K562 (cell line): ENCODE measurements at regions not wholly inside any gene's neighbourhood (a gene's known extent, or its start where the extent isn't known, plus 50 kb on each side); places are given as distances from the start of the nearest gene placed in this dataset.

ENCODE experiments used
- ATAC-seq: fragments of 200-7000 bp; cut with Tn5 transposase; 3 replicates; pipeline ENCODE4 v1.9.1; 2020; ENCODE audit warnings: moderate library complexity
- BruUV-seq: library from RNA; stranded (reverse); fragments of 400-500 nt; replicated peaks from 2 replicates; lab custom pipeline; 2021; lab: Mats Ljungman, UMichigan
- CTCF ChIA-PET: fragments of 300-600 bp; formaldehyde crosslinking; extraction: SDS; loops from one replicate; lab custom pipeline; 2021; ENCODE audit warnings: low intra/inter-chr PET ratio; lab: Yijun Ruan, JAX
- POLR2A ChIA-PET: fragments of 300-600, 350-650 bp; sonication (Branson Sonifier 250); formaldehyde crosslinking; extraction: SDS; loops from one replicate; lab custom pipeline; 2021; ENCODE audit warnings: antibody characterized with exemption, inconsistent platforms; lab: Yijun Ruan, JAX
- DNase-seq, 4 experiments: peaks; one replicate each; pipeline versions ENCODE4 v3.0.0 to v3.0.0-alpha.2; 2011 to 2018; ENCODE audit warnings: low spot score in 3 of 4, mixed read lengths in 3 of 4; ENCODE audit errors: extremely low read depth in 1 of 4
- FAIRE-seq: peaks from 2 replicates; lab custom pipeline; 2011; peaks lifted over from hg19 to GRCh38; lab: Jason Lieb, UNC
- H2AFZ ChIP-seq: 2 replicates; pipeline ENCODE4 v1.6.0; 2011; ENCODE audit warnings: low read depth, low read length, control low read depth, inconsistent platforms
- H3K27ac ChIP-seq: fragments of 200-600 bp; 3 replicates; pipeline ENCODE4 v1.8.0; 2011; ENCODE audit warnings: low read depth, mild to moderate bottlenecking, control low read depth, inconsistent platforms, low read length, moderate library complexity, mixed read lengths; ENCODE audit errors: extremely low read depth
- H3K27me3 ChIP-seq, 2 experiments: fragments of 300-600 bp in 1 of 2; 2 replicates in 1 of 2; 3 replicates in 1 of 2; pipeline versions ENCODE4 v1.6.0 to v1.8.0; 2011; ENCODE audit warnings: inconsistent platforms in 2 of 2, low read length in 2 of 2, mild to moderate bottlenecking in 1 of 2, mixed read lengths in 1 of 2, moderate library complexity in 1 of 2; ENCODE audit not compliant: control insufficient read depth in 2 of 2, insufficient read depth in 2 of 2
- H3K36me3 ChIP-seq: fragments of 300-600 bp; 3 replicates; pipeline ENCODE4 v1.8.0; 2011; ENCODE audit warnings: mild to moderate bottlenecking, low read length, inconsistent platforms; ENCODE audit not compliant: control insufficient read depth, insufficient read depth
- H3K4me1 ChIP-seq, 2 experiments: fragments of 200-600 bp in 1 of 2; replicated peaks in 1 of 2; 2 replicates in 1 of 2; 3 replicates in 1 of 2; pipeline versions ENCODE4 v1.5.1 to v1.8.0; 2011; ENCODE audit warnings: inconsistent platforms in 2 of 2, low read length in 2 of 2, mild to moderate bottlenecking in 1 of 2, mixed read lengths in 1 of 2, moderate library complexity in 1 of 2; ENCODE audit not compliant: control insufficient read depth in 2 of 2, insufficient read depth in 2 of 2
- H3K4me2 ChIP-seq: 2 replicates; pipeline ENCODE4 v1.6.1; 2011; ENCODE audit warnings: low read length, control low read depth, inconsistent platforms, mixed read lengths; ENCODE audit not compliant: insufficient read depth
- H3K4me3 ChIP-seq: fragments of 200-600 bp; sonication (generic), shearing (Covaris generic); 2 replicates; pipeline ENCODE4 v1.5.1; 2016; ENCODE audit warnings: control low read depth, inconsistent platforms
- H3K79me2 ChIP-seq: fragments of 200-600 bp; 3 replicates; pipeline ENCODE4 v1.8.0; 2011; ENCODE audit warnings: low read length, inconsistent platforms; ENCODE audit not compliant: control insufficient read depth, insufficient read depth
- H3K9ac ChIP-seq, 2 experiments: 2 replicates each; pipeline versions ENCODE4 v1.6.0 to v1.6.1; 2011; ENCODE audit warnings: low read depth in 2 of 2, low read length in 2 of 2, control low read depth in 1 of 2, inconsistent platforms in 1 of 2, mild to moderate bottlenecking in 1 of 2, mixed read lengths in 1 of 2; ENCODE audit not compliant: insufficient read depth in 1 of 2
- H3K9me1 ChIP-seq: one replicate; pipeline ENCODE4 v1.6.0; 2011; ENCODE audit warnings: inconsistent platforms, mild to moderate bottlenecking, low read length, moderate library complexity; ENCODE audit not compliant: control insufficient read depth, insufficient read depth
- H3K9me3 ChIP-seq: replicated peaks from 2 replicates; pipeline ENCODE4 v1.5.1; 2011; ENCODE audit warnings: low read depth, low read length, inconsistent platforms; ENCODE audit not compliant: control insufficient read depth, insufficient read depth
- H4K20me1 ChIP-seq: replicated peaks from 2 replicates; pipeline ENCODE4 v1.6.1; 2011; ENCODE audit warnings: low read length, inconsistent platforms, mixed read lengths; ENCODE audit not compliant: control insufficient read depth, insufficient read depth
- ARID3B ChIP-seq: fragments of 250-450 bp; sonication (Bioruptor Pico); IDR thresholded peaks from 2 replicates; pipeline ENCODE4 v1.4.0; 2020; ENCODE audit warnings: borderline replicate concordance
- ATF2 ChIP-seq: sonication (generic); formaldehyde crosslinking; IDR thresholded peaks from 2 replicates; pipeline ENCODE4 v1.8.1; 2022; ENCODE audit warnings: missing genetic modification reagents
- BRF2 ChIP-seq: IDR thresholded peaks from 3 replicates; pipeline ENCODE4 v1.6.1; 2011; ENCODE audit warnings: borderline replicate concordance, mild to moderate bottlenecking; ENCODE audit not compliant: insufficient read length, insufficient read depth
- E2F5 ChIP-seq: sonication (generic); formaldehyde crosslinking; IDR thresholded peaks from 2 replicates; pipeline ENCODE4 v1.8.0; 2022; ENCODE audit warnings: mild to moderate bottlenecking, missing genetic modification reagents
- HMG20A ChIP-seq: fragments of 450-650 bp; formaldehyde crosslinking; conservative IDR thresholded peaks from 2 replicates; pipeline ENCODE4 v1.4.0; 2020; ENCODE audit warnings: mild to moderate bottlenecking, mixed read lengths
- KAT2B ChIP-seq: IDR thresholded peaks from one replicate; pipeline ENCODE4 v1.6.1; 2012; ENCODE audit warnings: low read depth, mild to moderate bottlenecking, control low read depth, inconsistent platforms, low read length, moderate library complexity
- L3MBTL2 ChIP-seq: fragments of 450-650 bp; IDR thresholded peaks from 2 replicates; pipeline ENCODE4 v1.6.1; 2016; ENCODE audit warnings: mild to moderate bottlenecking, moderate library complexity
- MTA1 ChIP-seq: fragments of 450-650 bp; IDR thresholded peaks from 2 replicates; pipeline ENCODE4 v1.6.1; 2017; ENCODE audit warnings: borderline replicate concordance
- NCOA1 ChIP-seq: fragments of 450-650 bp; IDR thresholded peaks from 2 replicates; pipeline ENCODE4 v1.6.1; 2016; ENCODE audit warnings: low read depth
- PCBP1 ChIP-seq: fragments of 200-400 bp; formaldehyde crosslinking; IDR thresholded peaks from 2 replicates; pipeline ENCODE4 v1.6.1; 2018; ENCODE audit warnings: mild to moderate bottlenecking, low read depth, low read length; ENCODE audit not compliant: poor library complexity, severe bottlenecking
- PML ChIP-seq: IDR thresholded peaks from 2 replicates; pipeline ENCODE4 v1.6.1; 2012; ENCODE audit warnings: low read length, inconsistent platforms
- PREB ChIP-seq: sonication (generic); formaldehyde crosslinking; IDR thresholded peaks from 2 replicates; pipeline ENCODE4 v1.8.1; 2023; ENCODE audit warnings: mild to moderate bottlenecking, missing genetic modification reagents
- ZBTB34 ChIP-seq: fragments of 250-450 bp; sonication (Bioruptor Pico); IDR thresholded peaks from 2 replicates; pipeline ENCODE4 v1.8.0; 2021; ENCODE audit warnings: mild to moderate bottlenecking, moderate library complexity
- ZNF586 ChIP-seq: fragments of 450-650 bp; formaldehyde crosslinking; conservative IDR thresholded peaks from 2 replicates; pipeline ENCODE4 v1.4.0; 2020; ENCODE audit warnings: mild to moderate bottlenecking, moderate library complexity
- WGBS: fragments of 100-300 bp; shearing (Covaris generic); methylation state at CpG from one replicate; pipeline ENCODE4 v1.1.6; 2016; ENCODE audit warnings: low coverage, mixed read lengths; ENCODE audit not compliant: insufficient coverage; ENCODE audit errors: missing lambda C conversion rate; 5-methylcytosine and 5-hydroxymethylcytosine counted together
- in situ Hi-C: fragments of 300-500 bp; cut with MboI; formaldehyde crosslinking; loops from 4 replicates; pipeline ENCODE4 v1.15.0; 2018; ENCODE audit warnings: inconsistent platforms, mixed read lengths
- intact Hi-C: fragments of 100-400 bp; cut with micrococcal nuclease; formaldehyde crosslinking; loops from 2 replicates; pipeline ENCODE4 v1.14.2; 2022

GRCh38 chr2:125591954-125592353, 1064.0 kb upstream of the GYPC start:
- H3K9me3 ChIP-seq, result no peaks in the 10 kb centered on the region; the same call in 1 of the 2 replicates
- no peak for TF ChIP-seq E2F5
- TF ChIP-seq BRF2, result no peak
- TF ChIP-seq ARID3B (CRISPR knock-in tag), result no peak
- TF ChIP-seq PREB (CRISPR knock-in tag), result no peak
- TF ChIP-seq HMG20A (CRISPR knock-in tag), result no peak
- TF ChIP-seq L3MBTL2, result no peak
- no peak for TF ChIP-seq MTA1
- TF ChIP-seq ATF2, result no peak
- no peak for TF ChIP-seq NCOA1
- TF ChIP-seq KAT2B, result no peak
- no peak for TF ChIP-seq ZBTB34 (CRISPR knock-in tag)
- TF ChIP-seq PCBP1, result no peak
- TF ChIP-seq PML, result no peak
- TF ChIP-seq ZNF586 (CRISPR knock-in tag), result no peak

More at GRCh38 chr2:125591954-125592353, 1064.0 kb upstream of the GYPC start:
- Histone ChIP-seq H3K9me1 (no peaks in the 10 kb centered on the region), H3K4me2 (no peak overlapping the region), H3K4me1 (no peaks in the 10 kb centered on the region), H4K20me1 (no peaks in the 10 kb centered on the region), H3K27ac (no peak overlapping the region), H3K9ac (no peak overlapping the region), H3K79me2 (no peaks in the 10 kb centered on the region), H2AFZ (no peak overlapping the region), H3K27me3 (no peaks in the 10 kb centered on the region), H3K4me3 (no peak overlapping the region), H3K36me3 (no peaks in the 10 kb centered on the region)
- BruUV-seq, result no TSS peak
- DNase-seq (no peak), FAIRE-seq (no peak), ATAC-seq (no peak)
- CTCF ChIA-PET, result no interaction called here
- 7% methylated on average over 3 of the region's 4 CpGs for WGBS
- POLR2A ChIA-PET, result no interaction called here
- in situ Hi-C loops (no loop called here), intact Hi-C loops (no loop called here)
